ENCODE measurements at regions not wholly inside any gene's neighbourhood (a gene's known extent, or its start where the extent isn't known, plus 50 kb on each side); places are given as distances from the start of the nearest gene placed in this dataset.

DNA sequence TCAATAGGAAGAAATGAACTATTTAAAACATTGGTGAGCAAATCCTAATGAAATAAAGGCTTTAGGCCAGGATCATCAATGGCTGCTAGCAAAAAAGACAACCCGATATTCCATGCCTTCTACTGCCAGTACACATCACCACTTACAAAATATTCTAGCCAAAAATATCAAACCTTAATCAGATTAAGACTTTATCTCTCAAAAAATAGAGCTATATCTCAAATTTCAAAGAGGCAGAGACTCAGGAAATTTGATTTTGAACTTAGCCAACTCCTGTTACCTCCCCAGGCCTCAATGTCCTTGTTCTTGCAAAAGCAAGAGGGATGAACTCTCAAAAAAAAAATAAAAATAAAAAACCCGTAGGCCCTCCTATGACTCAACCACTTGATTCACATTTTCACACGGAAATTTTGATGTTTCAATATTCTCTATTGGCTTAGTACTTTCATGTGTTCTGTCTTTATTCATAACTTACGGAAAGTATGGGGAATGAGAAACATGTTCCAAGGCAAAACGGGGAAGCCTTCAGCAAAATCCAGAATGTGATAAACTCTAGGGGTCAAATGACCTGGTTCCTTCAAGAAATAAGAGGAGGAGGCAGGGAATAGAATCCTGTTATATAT lies 273.3 kb upstream of the ZPLD1 start:
- no peak overlapping the region for H3K9ac ChIP-seq (ENCODE audit: low read length)
- no peaks in the 10 kb centered on the region for H3K9me3 ChIP-seq (ENCODE audit: control insufficient read depth, insufficient read depth, low read depth, low read length)
- no peaks in the 10 kb centered on the region for H3K4me1 ChIP-seq (ENCODE audit: control insufficient read depth, insufficient read depth, low read length)
- H3K27ac ChIP-seq (ENCODE audit: low read depth, low read length) = no peak overlapping the region
- no peak overlapping the region for H3K4me3 ChIP-seq (ENCODE audit: low read depth, low read length)
- H3K27me3 ChIP-seq (ENCODE audit: control insufficient read depth, insufficient read depth, low read length) = no peaks in the 10 kb centered on the region
- H3K36me3 ChIP-seq (ENCODE audit: control insufficient read depth, insufficient read depth, low read length) = no peaks in the 10 kb centered on the region

DNA sequence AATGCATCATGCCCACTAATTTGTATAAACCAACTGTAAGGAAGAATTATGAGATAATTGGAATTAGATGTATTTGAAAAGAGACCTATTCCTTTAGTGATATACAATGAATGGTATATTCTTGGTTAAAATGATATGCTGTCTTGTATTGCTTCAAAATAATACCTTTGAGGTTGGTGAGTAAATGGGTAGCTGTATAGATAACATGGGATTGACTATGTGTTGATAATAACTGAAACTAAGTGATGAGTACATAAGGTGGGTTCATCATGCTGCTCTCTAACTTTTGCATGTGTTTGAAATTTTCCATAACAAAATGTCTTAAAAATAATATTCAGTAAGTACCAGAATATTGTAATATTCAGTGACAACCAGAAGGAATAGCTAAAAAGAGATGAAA lies 272.6 kb upstream of the ZPLD1 start:
- Histone ChIP-seq H3K9ac (ENCODE audit: low read length) (no peak overlapping the region), H3K4me3 (ENCODE audit: low read depth, low read length) (no peak overlapping the region), H3K4me1 (ENCODE audit: control insufficient read depth, insufficient read depth, low read length) (no peaks in the 10 kb centered on the region), H3K27me3 (ENCODE audit: control insufficient read depth, insufficient read depth, low read length) (no peaks in the 10 kb centered on the region), H3K27ac (ENCODE audit: low read depth, low read length) (no peak overlapping the region), H3K9me3 (ENCODE audit: control insufficient read depth, insufficient read depth, low read depth, low read length) (no peaks in the 10 kb centered on the region), H3K36me3 (ENCODE audit: control insufficient read depth, insufficient read depth, low read length) (no peaks in the 10 kb centered on the region)

DNA sequence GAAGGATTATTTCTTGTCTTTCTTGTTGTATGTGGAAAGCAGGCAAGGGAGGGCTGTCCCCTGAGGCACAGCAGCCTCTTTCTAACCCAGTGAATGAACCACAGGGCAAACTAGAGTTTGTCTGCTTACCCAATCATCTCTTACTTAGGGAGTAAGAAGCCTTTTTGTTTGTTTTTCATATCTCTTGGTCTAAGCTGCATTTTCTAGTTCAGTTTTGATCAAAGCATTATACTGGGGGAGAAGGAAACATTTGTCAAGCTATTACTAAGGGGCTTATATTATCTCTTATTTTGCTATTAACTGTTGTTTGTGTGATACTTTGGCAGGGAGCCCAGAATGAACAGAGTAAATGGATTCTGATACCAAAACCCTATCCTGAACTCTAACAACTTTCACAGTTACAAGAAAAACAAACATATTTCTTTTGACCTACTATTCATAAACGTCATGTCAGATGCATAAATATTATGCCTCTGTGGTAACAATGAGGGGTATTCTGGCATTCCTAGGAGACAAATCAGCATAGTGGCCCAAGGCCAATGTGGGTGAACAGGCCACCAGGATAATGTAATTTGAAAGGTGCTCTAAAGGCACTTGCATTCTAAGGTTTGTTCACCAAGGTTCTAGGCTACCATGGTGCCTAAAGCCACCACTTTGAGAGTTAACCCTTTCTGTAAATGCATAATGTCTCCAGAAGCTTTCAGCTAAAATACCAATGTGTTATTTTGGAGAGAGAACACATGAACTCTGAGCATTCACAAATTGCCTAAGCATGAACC lies 271.6 kb upstream of the ZPLD1 start:
- no peak overlapping the region for H3K27ac ChIP-seq (ENCODE audit: low read depth, low read length)
- no peaks in the 10 kb centered on the region for H3K27me3 ChIP-seq (ENCODE audit: control insufficient read depth, insufficient read depth, low read length)
- H3K4me1 ChIP-seq (ENCODE audit: control insufficient read depth, insufficient read depth, low read length) = no peaks in the 10 kb centered on the region
- H3K36me3 ChIP-seq (ENCODE audit: control insufficient read depth, insufficient read depth, low read length) = no peaks in the 10 kb centered on the region
- H3K9me3 ChIP-seq (ENCODE audit: control insufficient read depth, insufficient read depth, low read depth, low read length) = no peaks in the 10 kb centered on the region
- H3K4me3 ChIP-seq (ENCODE audit: low read depth, low read length) = no peak overlapping the region
- H3K9ac ChIP-seq (ENCODE audit: low read length) = no peak overlapping the region

DNA sequence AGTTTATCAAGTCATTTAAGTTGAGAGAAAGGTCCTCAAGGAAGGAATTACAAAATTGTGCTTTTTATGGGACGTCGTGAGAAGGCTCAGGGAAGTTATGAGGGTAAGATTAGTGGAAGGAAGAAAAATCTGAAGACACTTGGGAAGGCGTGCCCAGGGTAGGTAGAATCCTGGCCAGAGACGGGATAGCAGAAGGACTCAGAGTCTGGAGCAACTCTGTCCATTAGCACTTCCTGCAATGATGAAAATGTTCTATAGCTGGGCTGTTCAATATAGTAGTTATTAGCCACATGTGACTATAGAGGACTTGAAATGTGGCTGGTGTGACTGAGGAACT lies 271.0 kb upstream of the ZPLD1 start:
- no peaks in the 10 kb centered on the region for H3K27me3 ChIP-seq (ENCODE audit: control insufficient read depth, insufficient read depth, low read length)
- no peak overlapping the region for H3K4me3 ChIP-seq (ENCODE audit: low read depth, low read length)
- no peaks in the 10 kb centered on the region for H3K4me1 ChIP-seq (ENCODE audit: control insufficient read depth, insufficient read depth, low read length)
- no peak overlapping the region for H3K9ac ChIP-seq (ENCODE audit: low read length)
- no peak overlapping the region for H3K27ac ChIP-seq (ENCODE audit: low read depth, low read length)
- no peaks in the 10 kb centered on the region for H3K9me3 ChIP-seq (ENCODE audit: control insufficient read depth, insufficient read depth, low read depth, low read length)
- no peaks in the 10 kb centered on the region for H3K36me3 ChIP-seq (ENCODE audit: control insufficient read depth, insufficient read depth, low read length)

DNA sequence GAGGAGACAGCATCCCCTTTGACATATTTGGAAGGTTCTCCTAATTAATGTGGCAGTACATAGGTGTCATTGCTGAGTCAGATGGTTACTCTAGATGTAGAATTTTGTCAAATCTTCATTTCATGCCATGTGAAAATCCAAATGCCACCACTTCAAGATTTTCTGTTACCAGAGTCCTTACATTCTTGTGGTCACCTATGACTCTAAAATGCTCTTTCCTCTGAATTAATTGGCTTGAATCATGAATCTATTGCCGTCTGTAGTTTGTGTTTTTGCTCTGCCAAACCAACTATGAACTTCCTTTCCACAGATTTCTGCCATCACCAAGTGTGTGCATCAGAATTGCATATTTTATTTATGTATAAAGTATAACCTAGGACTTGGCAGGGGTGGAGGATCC lies 269.4 kb upstream of the ZPLD1 start:
- Histone ChIP-seq H3K4me1 (ENCODE audit: control insufficient read depth, insufficient read depth, low read length) (no peaks in the 10 kb centered on the region), H3K27ac (ENCODE audit: low read depth, low read length) (no peak overlapping the region), H3K4me3 (ENCODE audit: low read depth, low read length) (no peak overlapping the region), H3K9ac (ENCODE audit: low read length) (no peak overlapping the region), H3K36me3 (ENCODE audit: control insufficient read depth, insufficient read depth, low read length) (no peaks in the 10 kb centered on the region), H3K9me3 (ENCODE audit: control insufficient read depth, insufficient read depth, low read depth, low read length) (no peaks in the 10 kb centered on the region), H3K27me3 (ENCODE audit: control insufficient read depth, insufficient read depth, low read length) (no peaks in the 10 kb centered on the region)

DNA sequence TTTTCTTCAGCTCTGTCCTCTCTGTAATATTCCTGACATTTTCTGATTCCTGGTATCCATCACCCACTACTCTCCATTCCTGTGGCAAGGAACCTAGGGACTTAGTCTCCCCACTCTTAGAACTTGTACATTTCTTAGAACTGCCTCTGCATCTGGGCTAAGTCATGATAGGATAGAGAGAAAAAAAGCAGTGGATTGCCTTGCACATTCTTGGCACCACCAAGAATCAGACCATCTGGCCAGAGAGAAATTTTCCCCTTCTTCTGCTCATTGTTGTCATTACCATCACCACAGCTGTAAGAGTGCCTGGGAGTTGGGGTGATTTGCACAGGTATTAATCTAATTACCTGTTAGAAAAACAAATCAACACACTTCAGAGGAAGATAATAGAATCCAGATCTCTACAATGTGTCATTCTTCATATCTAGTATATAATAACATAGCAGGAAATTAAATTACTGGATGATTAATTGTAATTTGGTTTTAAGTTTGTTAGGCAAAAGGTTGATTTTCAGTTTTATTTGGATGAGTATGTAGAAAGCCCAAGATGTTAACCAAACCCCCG lies 264.8 kb upstream of the ZPLD1 start:
- Histone ChIP-seq H3K27me3 (ENCODE audit: control insufficient read depth, insufficient read depth, low read length) (no peaks in the 10 kb centered on the region), H3K27ac (ENCODE audit: low read depth, low read length) (no peak overlapping the region), H3K9ac (ENCODE audit: low read length) (no peak overlapping the region), H3K36me3 (ENCODE audit: control insufficient read depth, insufficient read depth, low read length) (no peaks in the 10 kb centered on the region), H3K9me3 (ENCODE audit: control insufficient read depth, insufficient read depth, low read depth, low read length) (no peaks in the 10 kb centered on the region), H3K4me3 (ENCODE audit: low read depth, low read length) (no peak overlapping the region), H3K4me1 (ENCODE audit: control insufficient read depth, insufficient read depth, low read length) (no peaks in the 10 kb centered on the region)

DNA sequence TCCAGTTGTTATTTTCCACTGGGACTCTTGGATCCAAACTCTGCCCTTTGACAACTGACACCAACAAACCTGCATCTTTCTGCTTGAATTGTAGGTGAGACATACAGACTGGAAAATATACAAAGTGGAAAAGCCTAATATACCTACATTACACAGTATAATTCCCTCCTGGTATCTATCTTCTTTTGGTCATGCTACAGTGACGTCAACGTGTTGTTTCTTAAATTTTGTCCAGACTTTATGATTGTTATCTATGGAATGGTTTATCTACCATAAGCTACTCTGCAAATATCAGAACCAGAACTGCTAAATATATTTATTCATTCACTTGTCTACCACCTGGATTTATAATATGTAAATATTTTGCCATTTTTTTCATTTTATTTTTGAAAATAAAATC lies 264.3 kb upstream of the ZPLD1 start:
- Histone ChIP-seq H3K9ac (ENCODE audit: low read length) (no peak overlapping the region), H3K9me3 (ENCODE audit: control insufficient read depth, insufficient read depth, low read depth, low read length) (no peaks in the 10 kb centered on the region), H3K4me1 (ENCODE audit: control insufficient read depth, insufficient read depth, low read length) (no peaks in the 10 kb centered on the region), H3K27me3 (ENCODE audit: control insufficient read depth, insufficient read depth, low read length) (no peaks in the 10 kb centered on the region), H3K27ac (ENCODE audit: low read depth, low read length) (no peak overlapping the region), H3K36me3 (ENCODE audit: control insufficient read depth, insufficient read depth, low read length) (no peaks in the 10 kb centered on the region), H3K4me3 (ENCODE audit: low read depth, low read length) (no peak overlapping the region)

DNA sequence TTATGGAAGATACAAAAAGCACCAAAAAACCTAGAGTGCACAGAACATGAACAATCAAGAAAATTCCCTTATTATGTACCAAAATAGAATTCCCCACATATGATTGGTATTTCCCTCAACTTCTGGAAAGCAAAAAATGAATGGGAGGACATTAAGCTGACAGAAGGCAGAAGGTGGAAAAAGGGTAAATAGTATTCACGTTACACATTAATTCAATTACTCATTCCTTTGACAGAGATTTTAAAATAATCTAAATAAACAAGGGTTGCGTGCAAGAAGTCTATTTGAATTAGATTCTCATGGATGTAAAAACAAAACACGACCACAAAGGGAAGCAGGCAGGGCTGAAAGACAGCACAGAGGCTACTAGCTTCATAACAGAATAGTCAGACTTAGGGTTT lies 260.5 kb upstream of the ZPLD1 start:
- H3K9ac ChIP-seq (ENCODE audit: low read length) = no peak overlapping the region
- H3K9me3 ChIP-seq (ENCODE audit: control insufficient read depth, insufficient read depth, low read depth, low read length) = no peaks in the 10 kb centered on the region
- no peaks in the 10 kb centered on the region for H3K36me3 ChIP-seq (ENCODE audit: control insufficient read depth, insufficient read depth, low read length)
- no peak overlapping the region for H3K27ac ChIP-seq (ENCODE audit: low read depth, low read length)
- H3K27me3 ChIP-seq (ENCODE audit: control insufficient read depth, insufficient read depth, low read length) = no peaks in the 10 kb centered on the region
- H3K4me1 ChIP-seq (ENCODE audit: control insufficient read depth, insufficient read depth, low read length) = no peaks in the 10 kb centered on the region
- no peak overlapping the region for H3K4me3 ChIP-seq (ENCODE audit: low read depth, low read length)

DNA sequence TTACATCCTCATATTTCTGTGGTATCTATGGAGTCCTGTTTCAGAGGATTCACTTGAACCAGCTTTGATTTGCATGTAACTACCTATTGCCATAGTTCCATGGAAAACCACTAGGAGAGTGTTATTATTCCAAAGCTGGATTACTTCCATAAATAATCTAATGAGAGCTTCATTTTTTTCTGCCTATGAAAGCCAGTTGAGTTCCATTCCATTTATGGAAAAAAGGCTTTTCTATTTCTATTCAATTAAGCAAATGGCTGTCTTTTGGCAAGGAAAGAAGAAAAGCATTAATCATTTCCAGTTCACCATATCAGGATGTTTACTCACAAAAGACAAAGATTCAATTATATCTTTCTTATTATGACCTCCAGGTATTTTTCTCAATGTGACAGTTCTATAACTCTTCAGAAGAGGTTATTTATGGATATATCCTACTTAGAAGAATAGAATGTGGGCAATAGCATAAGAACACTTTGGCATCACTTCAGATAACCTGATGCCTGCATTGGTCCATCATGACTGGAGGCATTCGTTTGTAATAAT lies 259.9 kb upstream of the ZPLD1 start:
- Histone ChIP-seq H3K9me3 (ENCODE audit: control insufficient read depth, insufficient read depth, low read depth, low read length) (no peaks in the 10 kb centered on the region), H3K4me1 (ENCODE audit: control insufficient read depth, insufficient read depth, low read length) (no peaks in the 10 kb centered on the region), H3K9ac (ENCODE audit: low read length) (no peak overlapping the region), H3K27me3 (ENCODE audit: control insufficient read depth, insufficient read depth, low read length) (no peaks in the 10 kb centered on the region), H3K4me3 (ENCODE audit: low read depth, low read length) (no peak overlapping the region), H3K36me3 (ENCODE audit: control insufficient read depth, insufficient read depth, low read length) (no peaks in the 10 kb centered on the region), H3K27ac (ENCODE audit: low read depth, low read length) (no peak overlapping the region)

DNA sequence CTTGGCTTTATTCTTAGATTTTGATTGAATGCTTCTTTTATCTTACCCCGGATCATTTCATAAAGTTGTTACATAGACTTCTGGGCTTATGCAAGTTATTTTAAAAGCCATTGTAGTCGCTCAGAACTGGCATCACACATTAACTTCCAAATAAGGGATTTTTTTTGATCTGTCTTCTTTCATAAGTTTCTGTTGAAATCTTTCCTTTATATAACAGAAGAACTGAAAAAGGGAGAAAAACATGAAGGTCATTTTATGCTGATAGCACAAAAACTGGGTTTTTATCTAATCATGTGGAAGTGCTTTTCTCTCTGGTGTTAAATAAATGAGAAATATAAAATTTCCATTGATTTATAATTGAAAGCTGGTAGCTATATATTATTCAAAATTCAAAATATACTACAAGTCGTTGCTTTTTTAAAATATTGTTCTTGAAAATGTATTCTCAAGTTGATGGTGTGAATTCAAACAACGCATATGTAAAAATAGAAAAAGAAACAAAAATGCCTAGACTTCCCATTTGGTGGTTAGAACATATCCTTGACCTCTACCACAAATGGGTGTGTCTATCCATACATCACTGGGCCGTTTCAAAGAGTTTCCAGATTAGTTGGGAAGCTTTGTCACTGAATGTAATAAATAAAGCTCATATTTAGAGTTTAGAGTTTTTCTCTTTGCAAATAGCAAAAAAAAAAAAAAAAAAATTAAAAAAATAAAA lies 258.3 kb upstream of the ZPLD1 start:
- no peak overlapping the region for H3K27ac ChIP-seq (ENCODE audit: low read depth, low read length)
- no peak overlapping the region for H3K9ac ChIP-seq (ENCODE audit: low read length)
- H3K9me3 ChIP-seq (ENCODE audit: control insufficient read depth, insufficient read depth, low read depth, low read length) = no peaks in the 10 kb centered on the region
- no peak overlapping the region for H3K4me3 ChIP-seq (ENCODE audit: low read depth, low read length)
- H3K27me3 ChIP-seq (ENCODE audit: control insufficient read depth, insufficient read depth, low read length) = no peaks in the 10 kb centered on the region
- H3K4me1 ChIP-seq (ENCODE audit: control insufficient read depth, insufficient read depth, low read length) = no peaks in the 10 kb centered on the region
- H3K36me3 ChIP-seq (ENCODE audit: control insufficient read depth, insufficient read depth, low read length) = no peaks in the 10 kb centered on the region
